ENCODE measurements at regions not wholly inside any gene's neighbourhood (a gene's known extent, or its start where the extent isn't known, plus 50 kb on each side); places are given as distances from the start of the nearest gene placed in this dataset.

DNA sequence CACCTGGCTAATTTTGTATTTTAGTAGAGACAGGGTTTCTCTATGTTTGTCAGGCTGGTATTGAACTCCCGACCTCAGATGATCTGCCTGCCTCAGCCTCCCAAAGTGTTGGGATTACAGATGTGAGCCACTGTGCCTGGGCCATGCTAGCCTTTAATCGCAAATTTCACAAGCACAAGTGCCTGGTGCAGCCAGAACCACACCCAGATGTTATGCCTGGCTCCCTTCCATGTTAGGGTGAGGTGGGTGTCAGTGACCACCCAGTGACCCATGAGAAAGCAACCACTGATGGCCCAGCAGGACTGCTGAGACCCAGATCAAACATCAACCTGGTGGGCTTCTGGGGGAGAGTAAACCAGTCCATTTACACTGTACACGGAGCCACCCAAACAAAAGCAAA is 241.9 kb downstream of the CDH11 start:
- 84 to 90% methylated on average over 3 of the region's 3 CpGs for WGBS, 2 donors
- TF ChIP-seq, protein P1, sequence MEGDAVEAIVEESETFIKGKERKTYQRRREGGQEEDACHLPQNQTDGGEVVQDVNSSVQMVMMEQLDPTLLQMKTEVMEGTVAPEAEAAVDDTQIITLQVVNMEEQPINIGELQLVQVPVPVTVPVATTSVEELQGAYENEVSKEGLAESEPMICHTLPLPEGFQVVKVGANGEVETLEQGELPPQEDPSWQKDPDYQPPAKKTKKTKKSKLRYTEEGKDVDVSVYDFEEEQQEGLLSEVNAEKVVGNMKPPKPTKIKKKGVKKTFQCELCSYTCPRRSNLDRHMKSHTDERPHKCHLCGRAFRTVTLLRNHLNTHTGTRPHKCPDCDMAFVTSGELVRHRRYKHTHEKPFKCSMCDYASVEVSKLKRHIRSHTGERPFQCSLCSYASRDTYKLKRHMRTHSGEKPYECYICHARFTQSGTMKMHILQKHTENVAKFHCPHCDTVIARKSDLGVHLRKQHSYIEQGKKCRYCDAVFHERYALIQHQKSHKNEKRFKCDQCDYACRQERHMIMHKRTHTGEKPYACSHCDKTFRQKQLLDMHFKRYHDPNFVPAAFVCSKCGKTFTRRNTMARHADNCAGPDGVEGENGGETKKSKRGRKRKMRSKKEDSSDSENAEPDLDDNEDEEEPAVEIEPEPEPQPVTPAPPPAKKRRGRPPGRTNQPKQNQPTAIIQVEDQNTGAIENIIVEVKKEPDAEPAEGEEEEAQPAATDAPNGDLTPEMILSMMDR (IDR thresholded peaks at IDR 0.05): no peak
- TF ChIP-seq POLR2A (IDR thresholded peaks at IDR 0.05): no peak
- intact Hi-C loops (cut with DNase I): no loop called here
- no peak overlapping the region for H3K4me3 ChIP-seq (replicated peaks in 1 of 3)
- DNase-seq: no peak
- no peaks in the 10 kb centered on the region for H3K9me3 ChIP-seq
- H3K27me3 ChIP-seq: no peaks in the 10 kb centered on the region
- H3K27ac ChIP-seq: no peak overlapping the region
- no peaks in the 10 kb centered on the region for H3K36me3 ChIP-seq
- H3K4me1 ChIP-seq: no peaks in the 10 kb centered on the region

DNA sequence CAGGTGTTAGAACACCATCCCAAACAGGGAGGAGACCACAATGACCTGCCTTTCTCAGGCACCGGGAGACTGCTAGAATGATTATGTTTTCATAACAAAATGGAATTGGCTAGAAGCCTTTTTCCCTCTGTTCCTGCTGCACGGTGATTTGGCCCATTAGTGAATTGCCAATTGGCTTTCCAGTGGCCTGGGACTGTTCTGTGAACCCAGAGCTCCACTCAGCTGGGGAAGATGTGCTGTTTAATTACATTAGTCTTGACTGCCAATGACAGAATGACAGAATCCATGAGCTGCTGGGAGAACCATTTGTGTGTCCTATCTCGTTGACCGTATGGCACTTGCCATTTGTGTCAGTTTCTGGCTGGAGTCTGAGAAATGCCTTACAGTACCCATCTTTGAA is 242.9 kb downstream of the CDH11 start:
- intact Hi-C loops (cut with DNase I): no loop called here
- WGBS, 2 donors: 71 to 82% methylated on average over 4 of the region's 4 CpGs

DNA sequence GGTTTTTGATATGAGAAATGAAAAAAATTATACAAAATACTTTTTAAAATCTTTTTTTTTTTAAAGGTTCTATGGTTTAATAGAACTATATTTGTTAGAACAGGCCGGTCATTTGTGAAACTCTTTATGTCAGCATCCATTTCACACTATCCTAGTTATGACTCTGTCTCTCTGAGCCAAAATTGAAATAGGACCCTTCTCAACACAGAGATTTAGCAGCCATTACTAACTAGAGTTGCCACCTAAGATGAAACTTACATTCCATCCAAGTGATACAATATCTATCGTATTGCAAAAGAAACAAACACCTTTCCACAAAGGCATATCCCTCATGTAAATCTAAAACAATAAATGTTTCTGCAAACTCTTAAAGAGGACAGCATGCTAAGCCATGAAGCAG is 249.8 kb downstream of the CDH11 start:
- Histone ChIP-seq H3K4me1 (no peaks in the 10 kb centered on the region), H3K36me3 (no peaks in the 10 kb centered on the region), H3K27ac (no peak overlapping the region), H3K9me3 (no peaks in the 10 kb centered on the region), H3K4me3 (replicated peaks in 1 of 3) (no peak overlapping the region), H3K27me3 (no peaks in the 10 kb centered on the region)
- no peak for TF ChIP-seq POLR2A (IDR thresholded peaks at IDR 0.05)
- TF ChIP-seq, protein P1 (IDR thresholded peaks at IDR 0.05): no peak
- intact Hi-C loops (cut with DNase I): no loop called here
- no peak for DNase-seq
- WGBS, 2 donors: 95 to 96% methylated on average over 2 of the region's 2 CpGs

More for the DNA sequence above, 242.9 kb downstream of the CDH11 start:
- Histone ChIP-seq H3K27me3 (no peaks in the 10 kb centered on the region), H3K36me3 (no peaks in the 10 kb centered on the region), H3K4me3 (replicated peaks in 1 of 3) (no peak overlapping the region), H3K27ac (no peak overlapping the region), H3K9me3 (no peaks in the 10 kb centered on the region), H3K4me1 (no peaks in the 10 kb centered on the region)
- DNase-seq: no peak
- TF ChIP-seq POLR2A (IDR thresholded peaks at IDR 0.05): no peak
- TF ChIP-seq, protein P1 (IDR thresholded peaks at IDR 0.05): no peak

DNA sequence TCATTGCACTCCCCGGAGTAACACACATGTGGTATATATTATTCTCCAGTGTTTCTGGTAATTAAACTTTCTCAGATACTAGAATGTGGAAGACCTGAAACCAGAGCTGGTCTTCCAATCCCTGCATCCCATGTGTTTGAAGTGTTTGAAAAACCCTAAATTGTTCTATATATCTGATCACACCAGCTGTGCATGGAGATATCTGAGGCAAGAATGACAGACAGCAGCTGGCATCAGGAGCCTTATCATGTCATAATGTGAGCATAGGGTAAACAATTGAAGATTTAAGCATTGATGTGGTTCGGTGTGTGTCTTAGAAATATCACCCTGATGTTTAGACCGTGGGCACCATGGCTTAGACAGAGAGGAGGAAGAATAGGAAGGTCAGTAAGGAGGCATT is 251.0 kb downstream of the CDH11 start:
- no peak overlapping the region for H3K27ac ChIP-seq
- WGBS, 2 donors: 84 to 87% methylated on average over 3 of the region's 3 CpGs
- no peaks in the 10 kb centered on the region for H3K4me1 ChIP-seq
- no peaks in the 10 kb centered on the region for H3K36me3 ChIP-seq
- no peak for TF ChIP-seq POLR2A (IDR thresholded peaks at IDR 0.05)
- TF ChIP-seq, protein P1 (IDR thresholded peaks at IDR 0.05): no peak
- intact Hi-C loops (cut with DNase I): no loop called here
- H3K27me3 ChIP-seq: no peaks in the 10 kb centered on the region
- H3K9me3 ChIP-seq: no peaks in the 10 kb centered on the region
- H3K4me3 ChIP-seq (replicated peaks in 1 of 3): no peak overlapping the region
- DNase-seq: no peak

DNA sequence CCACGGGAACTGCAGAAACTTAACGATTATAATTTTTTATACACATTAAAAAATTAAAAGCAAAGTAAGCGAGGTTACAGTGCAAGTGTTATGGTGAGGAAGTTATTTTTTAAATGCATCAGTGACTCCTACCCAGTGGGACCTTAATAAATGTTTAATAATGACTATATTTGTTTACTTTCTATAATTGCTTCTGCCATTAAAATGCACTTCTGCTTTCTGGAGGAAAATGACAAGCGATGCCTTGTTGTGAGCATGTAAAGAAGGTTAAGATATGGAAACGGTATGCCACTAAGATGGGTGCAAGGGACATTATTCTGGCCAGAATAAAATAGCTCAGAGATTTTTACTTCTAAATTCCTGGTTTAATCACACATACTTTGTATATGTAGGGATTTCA is 252.1 kb downstream of the CDH11 start:
- intact Hi-C loops (cut with DNase I): no loop called here
- no peak for TF ChIP-seq POLR2A (IDR thresholded peaks at IDR 0.05)
- TF ChIP-seq, protein P1 (IDR thresholded peaks at IDR 0.05): no peak
- Histone ChIP-seq H3K27ac (no peak overlapping the region), H3K4me3 (replicated peaks in 1 of 3) (no peak overlapping the region), H3K27me3 (no peaks in the 10 kb centered on the region), H3K36me3 (no peaks in the 10 kb centered on the region), H3K9me3 (no peaks in the 10 kb centered on the region), H3K4me1 (no peaks in the 10 kb centered on the region)
- 81 to 82% methylated on average over 5 of the region's 5 CpGs for WGBS, 2 donors
- DNase-seq: no peak

All from thyroid gland (tissue), 4 donors.